ENCODE measurements at regions not wholly inside any gene's neighbourhood (a gene's known extent, or its start where the extent isn't known, plus 50 kb on each side); places are given as distances from the start of the nearest gene placed in this dataset.

DNA sequence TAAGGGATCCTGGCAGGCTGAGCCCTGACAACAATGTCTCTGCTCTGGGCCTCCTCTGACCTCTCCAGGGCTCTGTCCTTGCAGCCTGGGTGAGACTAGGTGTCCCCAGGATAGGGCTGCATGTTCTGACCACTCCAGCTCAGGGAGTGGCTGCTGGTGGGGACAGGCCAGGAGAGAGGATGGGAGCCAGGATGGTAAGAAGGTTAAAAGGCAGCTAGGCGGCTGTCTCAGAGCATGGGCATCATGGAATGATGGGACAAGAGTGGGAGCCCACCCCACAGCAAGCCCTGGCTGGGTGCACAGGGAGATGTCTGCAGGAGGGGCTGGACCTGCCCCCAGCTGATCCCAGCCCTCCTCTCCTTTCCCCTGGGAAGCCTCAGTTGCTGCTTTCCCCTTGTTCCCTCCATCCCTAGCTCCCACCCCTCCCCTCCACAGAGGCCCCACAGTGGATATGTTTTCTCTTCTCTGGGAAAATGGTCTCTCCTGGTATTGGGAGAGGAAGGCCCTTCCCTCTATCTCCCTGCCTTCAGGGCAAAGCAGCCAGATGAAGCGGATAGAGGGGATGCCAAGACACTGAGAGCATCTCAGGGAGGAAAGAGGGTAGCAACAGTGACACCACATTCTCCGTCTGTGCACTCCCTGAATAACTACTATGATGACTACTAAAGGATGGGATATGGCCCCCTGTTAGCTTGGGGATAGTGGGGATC is 334.3 kb downstream of the DYSF start:
- no peak overlapping the region for H3K4me3 Mint-ChIP-seq (ENCODE audit: unreplicated experiment)
- H3K9me3 Mint-ChIP-seq (ENCODE audit: unreplicated experiment): peaks cover 2% of the 10 kb centered on the region
- no peaks in the 10 kb centered on the region for H3K4me1 Mint-ChIP-seq (ENCODE audit: low read depth, unreplicated experiment)
- no peak for TF ChIP-seq CTCF (IDR thresholded peaks at IDR 0.05; ENCODE audit: partially characterized antibody, unreplicated experiment)
- no peak overlapping the region for H3K27ac Mint-ChIP-seq (ENCODE audit: unreplicated experiment)
- H3K27me3 Mint-ChIP-seq (ENCODE audit: unreplicated experiment): peaks cover 3% of the 10 kb centered on the region
- DNase-seq: no peak
- H3K36me3 Mint-ChIP-seq (ENCODE audit: unreplicated experiment): no peaks in the 10 kb centered on the region

- DNase-seq: no peak
- Mint-ChIP-seq H3K9me3 (ENCODE audit: unreplicated experiment) (peaks cover 2% of the 10 kb centered on the region), H3K36me3 (ENCODE audit: unreplicated experiment) (no peaks in the 10 kb centered on the region), H3K4me1 (ENCODE audit: low read depth, unreplicated experiment) (no peaks in the 10 kb centered on the region), H3K4me3 (ENCODE audit: unreplicated experiment) (no peak overlapping the region), H3K27me3 (ENCODE audit: unreplicated experiment) (peaks cover under 1% of the 10 kb centered on the region), H3K27ac (ENCODE audit: unreplicated experiment) (no peak overlapping the region)
- TF ChIP-seq CTCF (IDR thresholded peaks at IDR 0.05; ENCODE audit: partially characterized antibody, unreplicated experiment): no peak
These were observed 333.7 kb downstream of the DYSF start for GRCh38 chr2:71787108-71787415.

- H3K4me3 Mint-ChIP-seq (ENCODE audit: unreplicated experiment): no peak overlapping the region
- no peaks in the 10 kb centered on the region for H3K4me1 Mint-ChIP-seq (ENCODE audit: low read depth, unreplicated experiment)
- H3K27me3 Mint-ChIP-seq (ENCODE audit: unreplicated experiment): no peaks in the 10 kb centered on the region
- no peak for TF ChIP-seq CTCF (IDR thresholded peaks at IDR 0.05; ENCODE audit: partially characterized antibody, unreplicated experiment)
- no peaks in the 10 kb centered on the region for H3K36me3 Mint-ChIP-seq (ENCODE audit: unreplicated experiment)
- no peak overlapping the region for H3K27ac Mint-ChIP-seq (ENCODE audit: unreplicated experiment)
- no peak for DNase-seq
- peaks cover 2% of the 10 kb centered on the region for H3K9me3 Mint-ChIP-seq (ENCODE audit: unreplicated experiment)
These were observed 333.1 kb downstream of the DYSF start for GRCh38 chr2:71786291-71787107.

GRCh38 chr2:71785516-71785981 is 332.2 kb downstream of the DYSF start:
- no peak for DNase-seq
- Mint-ChIP-seq H3K27me3 (ENCODE audit: unreplicated experiment) (no peaks in the 10 kb centered on the region), H3K36me3 (ENCODE audit: unreplicated experiment) (no peaks in the 10 kb centered on the region), H3K9me3 (ENCODE audit: unreplicated experiment) (peaks cover 2% of the 10 kb centered on the region), H3K4me3 (ENCODE audit: unreplicated experiment) (no peak overlapping the region), H3K27ac (ENCODE audit: unreplicated experiment) (no peak overlapping the region), H3K4me1 (ENCODE audit: low read depth, unreplicated experiment) (no peaks in the 10 kb centered on the region)
- TF ChIP-seq CTCF (IDR thresholded peaks at IDR 0.05; ENCODE audit: partially characterized antibody, unreplicated experiment): no peak
